K562 (cell line): ENCODE measurements at regions not wholly inside any gene's neighbourhood (a gene's known extent, or its start where the extent isn't known, plus 50 kb on each side); places are given as distances from the start of the nearest gene placed in this dataset.

Experiments used
- ATAC-seq: fragments of 200-7000 bp; cut with Tn5 transposase; 3 replicates; pipeline ENCODE4 v1.9.1; 2020; ENCODE audit warnings: moderate library complexity
- BruUV-seq: library from RNA; stranded (reverse); fragments of 400-500 nt; replicated peaks from 2 replicates; lab custom pipeline; 2021; lab: Mats Ljungman, UMichigan
- CTCF ChIA-PET: fragments of 300-600 bp; formaldehyde crosslinking; extraction: SDS; loops from one replicate; lab custom pipeline; 2021; ENCODE audit warnings: low intra/inter-chr PET ratio; lab: Yijun Ruan, JAX
- POLR2A ChIA-PET: fragments of 300-600, 350-650 bp; sonication (Branson Sonifier 250); formaldehyde crosslinking; extraction: SDS; loops from one replicate; lab custom pipeline; 2021; ENCODE audit warnings: antibody characterized with exemption, inconsistent platforms; lab: Yijun Ruan, JAX
- DNase-seq, 4 experiments: peaks; one replicate each; pipeline versions ENCODE4 v3.0.0 to v3.0.0-alpha.2; 2011 to 2018; ENCODE audit warnings: low spot score in 3 of 4, mixed read lengths in 3 of 4; ENCODE audit errors: extremely low read depth in 1 of 4
- FAIRE-seq: peaks from 2 replicates; lab custom pipeline; 2011; peaks lifted over from hg19 to GRCh38; lab: Jason Lieb, UNC
- H2AFZ ChIP-seq: 2 replicates; pipeline ENCODE4 v1.6.0; 2011; ENCODE audit warnings: low read depth, low read length, control low read depth, inconsistent platforms
- H3K27ac ChIP-seq: fragments of 200-600 bp; 3 replicates; pipeline ENCODE4 v1.8.0; 2011; ENCODE audit warnings: low read depth, mild to moderate bottlenecking, control low read depth, inconsistent platforms, low read length, moderate library complexity, mixed read lengths; ENCODE audit errors: extremely low read depth
- H3K27me3 ChIP-seq, 2 experiments: fragments of 300-600 bp in 1 of 2; 2 replicates in 1 of 2; 3 replicates in 1 of 2; pipeline versions ENCODE4 v1.6.0 to v1.8.0; 2011; ENCODE audit warnings: inconsistent platforms in 2 of 2, low read length in 2 of 2, mild to moderate bottlenecking in 1 of 2, mixed read lengths in 1 of 2, moderate library complexity in 1 of 2; ENCODE audit not compliant: control insufficient read depth in 2 of 2, insufficient read depth in 2 of 2
- H3K36me3 ChIP-seq: fragments of 300-600 bp; 3 replicates; pipeline ENCODE4 v1.8.0; 2011; ENCODE audit warnings: mild to moderate bottlenecking, low read length, inconsistent platforms; ENCODE audit not compliant: control insufficient read depth, insufficient read depth
- H3K4me1 ChIP-seq, 2 experiments: fragments of 200-600 bp in 1 of 2; replicated peaks in 1 of 2; 2 replicates in 1 of 2; 3 replicates in 1 of 2; pipeline versions ENCODE4 v1.5.1 to v1.8.0; 2011; ENCODE audit warnings: inconsistent platforms in 2 of 2, low read length in 2 of 2, mild to moderate bottlenecking in 1 of 2, mixed read lengths in 1 of 2, moderate library complexity in 1 of 2; ENCODE audit not compliant: control insufficient read depth in 2 of 2, insufficient read depth in 2 of 2
- H3K4me2 ChIP-seq: 2 replicates; pipeline ENCODE4 v1.6.1; 2011; ENCODE audit warnings: low read length, control low read depth, inconsistent platforms, mixed read lengths; ENCODE audit not compliant: insufficient read depth
- H3K4me3 ChIP-seq: fragments of 200-600 bp; sonication (generic), shearing (Covaris generic); 2 replicates; pipeline ENCODE4 v1.5.1; 2016; ENCODE audit warnings: control low read depth, inconsistent platforms
- H3K79me2 ChIP-seq: fragments of 200-600 bp; 3 replicates; pipeline ENCODE4 v1.8.0; 2011; ENCODE audit warnings: low read length, inconsistent platforms; ENCODE audit not compliant: control insufficient read depth, insufficient read depth
- H3K9ac ChIP-seq, 2 experiments: 2 replicates each; pipeline versions ENCODE4 v1.6.0 to v1.6.1; 2011; ENCODE audit warnings: low read depth in 2 of 2, low read length in 2 of 2, control low read depth in 1 of 2, inconsistent platforms in 1 of 2, mild to moderate bottlenecking in 1 of 2, mixed read lengths in 1 of 2; ENCODE audit not compliant: insufficient read depth in 1 of 2
- H3K9me1 ChIP-seq: one replicate; pipeline ENCODE4 v1.6.0; 2011; ENCODE audit warnings: inconsistent platforms, mild to moderate bottlenecking, low read length, moderate library complexity; ENCODE audit not compliant: control insufficient read depth, insufficient read depth
- H3K9me3 ChIP-seq: replicated peaks from 2 replicates; pipeline ENCODE4 v1.5.1; 2011; ENCODE audit warnings: low read depth, low read length, inconsistent platforms; ENCODE audit not compliant: control insufficient read depth, insufficient read depth
- H4K20me1 ChIP-seq: replicated peaks from 2 replicates; pipeline ENCODE4 v1.6.1; 2011; ENCODE audit warnings: low read length, inconsistent platforms, mixed read lengths; ENCODE audit not compliant: control insufficient read depth, insufficient read depth
- BACH1 ChIP-seq: fragments of 200-800 bp; sonication (Bioruptor generic); IDR thresholded peaks from 2 replicates; pipeline ENCODE4 v1.6.1; 2016; ENCODE audit warnings: missing genetic modification characterization, missing compliant biosample characterization
- BCOR ChIP-seq: fragments of 450-650 bp; IDR thresholded peaks from 2 replicates; pipeline ENCODE4 v1.6.1; 2016
- CREB1 ChIP-seq, 2 experiments: sonication (generic) in 1 of 2; formaldehyde crosslinking in 1 of 2; IDR thresholded peaks; 2 replicates each; pipeline versions ENCODE4 v1.6.1 to v1.8.0; 2012 to 2022; ENCODE audit warnings: inconsistent platforms in 1 of 2, mild to moderate bottlenecking in 1 of 2, missing genetic modification reagents in 1 of 2, moderate library complexity in 1 of 2
- CXXC5 ChIP-seq: fragments of 250-450 bp; sonication (Bioruptor Pico); IDR thresholded peaks from 2 replicates; pipeline ENCODE4 v1.8.0; 2022; ENCODE audit warnings: inconsistent platforms, mild to moderate bottlenecking, moderate library complexity
- FOXK1 ChIP-seq: sonication (generic); formaldehyde crosslinking; IDR thresholded peaks from 2 replicates; pipeline ENCODE4 v1.8.0; 2022; ENCODE audit warnings: missing genetic modification reagents, mild to moderate bottlenecking, borderline replicate concordance
- FUS ChIP-seq: fragments of 200-400 bp; formaldehyde crosslinking; optimal IDR thresholded peaks from 2 replicates; pipeline ENCODE3; 2017; ENCODE audit warnings: low read depth, low read length
- GATA2 ChIP-seq: sonication (generic); formaldehyde crosslinking; IDR thresholded peaks from 2 replicates; pipeline ENCODE4 v1.4.0; 2020; ENCODE audit warnings: mild to moderate bottlenecking, missing genetic modification reagents
- NR0B1 ChIP-seq: fragments of 450-650 bp; IDR thresholded peaks from one replicate; pipeline ENCODE4 v1.6.1; 2018; ENCODE audit warnings: mild to moderate bottlenecking, moderate library complexity; ENCODE audit not compliant: partially characterized antibody
- POLR2AphosphoS5 ChIP-seq: IDR thresholded peaks from 2 replicates; pipeline ENCODE4 v1.6.1; 2011; ENCODE audit warnings: mild to moderate bottlenecking, low read depth, low read length, moderate library complexity; ENCODE audit not compliant: control insufficient read depth, insufficient read depth
- SIN3A ChIP-seq, 2 experiments: fragments of 150-350 bp in 1 of 2; IDR thresholded peaks; 2 replicates each; pipeline ENCODE4 v1.6.1; 2011 to 2016; ENCODE audit warnings: borderline replicate concordance in 2 of 2, low read depth in 2 of 2, low read length in 2 of 2, mild to moderate bottlenecking in 2 of 2, moderate library complexity in 2 of 2; ENCODE audit not compliant: control insufficient read depth in 1 of 2
- SMARCE1 ChIP-seq: fragments of 450-650 bp; IDR thresholded peaks from 2 replicates; pipeline ENCODE4 v1.7.1; 2016; ENCODE audit warnings: mild to moderate bottlenecking
- SRF ChIP-seq, 2 experiments: fragments of 250-450, 450-650 bp in 1 of 2; sonication (Bioruptor Pico) in 1 of 2; sonication (generic) in 1 of 2; formaldehyde crosslinking; IDR thresholded peaks; 2 replicates each; pipeline versions ENCODE4 v1.5.0 to v1.5.1; 2020 to 2022; ENCODE audit warnings: mild to moderate bottlenecking in 1 of 2, missing genetic modification reagents in 1 of 2
- TCF7 ChIP-seq: sonication (generic); IDR thresholded peaks from 2 replicates; pipeline ENCODE4 v1.6.1; 2016; ENCODE audit warnings: antibody characterized with exemption, borderline replicate concordance
- ZBTB49 ChIP-seq: sonication (generic); formaldehyde crosslinking; IDR thresholded peaks from 2 replicates; pipeline ENCODE4 v1.8.0; 2022; ENCODE audit warnings: missing genetic modification reagents, mild to moderate bottlenecking, borderline replicate concordance
- ZC3H11A ChIP-seq: IDR thresholded peaks from 2 replicates; pipeline ENCODE4 v1.6.1; 2012; ENCODE audit warnings: low read depth, low read length, improper control_type of control experiment
- ZC3H4 ChIP-seq: sonication (generic); formaldehyde crosslinking; IDR thresholded peaks from 2 replicates; pipeline ENCODE4 v1.9.0; 2021; ENCODE audit warnings: missing genetic modification reagents, borderline replicate concordance
- ZNF324 ChIP-seq: fragments of 250-450 bp; sonication (Bioruptor Pico); IDR thresholded peaks from 2 replicates; pipeline ENCODE4 v1.4.0; 2020; ENCODE audit warnings: mild to moderate bottlenecking
- ZNF561 ChIP-seq: fragments of 450-650 bp; formaldehyde crosslinking; conservative IDR thresholded peaks from 2 replicates; pipeline ENCODE4 v1.4.0; 2020; ENCODE audit warnings: mild to moderate bottlenecking, moderate library complexity
- ZNF639 ChIP-seq, 2 experiments: fragments of 200-800 bp in 1 of 2; sonication (Bioruptor generic) in 1 of 2; sonication (generic) in 1 of 2; formaldehyde crosslinking in 1 of 2; IDR thresholded peaks in 1 of 2; conservative IDR thresholded peaks in 1 of 2; 2 replicates each; pipeline versions ENCODE4 v1.5.0 to v1.6.1; 2016 to 2020; ENCODE audit warnings: missing compliant biosample characterization in 1 of 2, missing genetic modification characterization in 1 of 2, missing genetic modification reagents in 1 of 2
- WGBS: fragments of 100-300 bp; shearing (Covaris generic); methylation state at CpG from one replicate; pipeline ENCODE4 v1.1.6; 2016; ENCODE audit warnings: low coverage, mixed read lengths; ENCODE audit not compliant: insufficient coverage; ENCODE audit errors: missing lambda C conversion rate; 5-methylcytosine and 5-hydroxymethylcytosine counted together
- in situ Hi-C: fragments of 300-500 bp; cut with MboI; formaldehyde crosslinking; loops from 4 replicates; pipeline ENCODE4 v1.15.0; 2018; ENCODE audit warnings: inconsistent platforms, mixed read lengths
- intact Hi-C: fragments of 100-400 bp; cut with micrococcal nuclease; formaldehyde crosslinking; loops from 2 replicates; pipeline ENCODE4 v1.14.2; 2022

GRCh38 chr3:147222291-147222690 lies 184.1 kb downstream of the ZIC4 start:
- ATAC-seq (no peak), DNase-seq (no peak), FAIRE-seq (no peak)
- Histone ChIP-seq H3K4me3 (no peak overlapping the region), H3K36me3 (no peaks in the 10 kb centered on the region), H3K9me3 (no peaks in the 10 kb centered on the region), H2AFZ (no peak overlapping the region), H3K27ac (no peak overlapping the region), H3K4me1 (no peaks in the 10 kb centered on the region), H3K79me2 (no peaks in the 10 kb centered on the region), H3K9me1 (no peaks in the 10 kb centered on the region), H4K20me1 (no peaks in the 10 kb centered on the region), H3K27me3 (no peaks in the 10 kb centered on the region), H3K9ac (no peak overlapping the region), H3K4me2 (no peak overlapping the region)
- 6% methylated on average over 1 of the region's 1 CpG for WGBS
- in situ Hi-C loops (no loop called here), intact Hi-C loops (no loop called here)
- BruUV-seq: no TSS peak
- CTCF ChIA-PET: no interaction called here
- POLR2A ChIA-PET: interaction anchor here (0.6 kb wide), 1 partner anchor 1244 kb away, joined by 4 read pairs; no protein-coding TSS in a partner anchor
- TF ChIP-seq FOXK1 (CRISPR knock-in tag) (no peak), ZNF639 (CRISPR knock-in tag; conservative IDR thresholded peaks at IDR 0.05 in 1 of 2, IDR thresholded peaks at IDR 0.05 in 1 of 2) (no peak), ZC3H11A (no peak), TCF7 (no peak), ZC3H4 (no peak), BACH1 (no peak), CXXC5 (CRISPR knock-in tag) (no peak), GATA2 (CRISPR knock-in tag) (no peak), NR0B1 (no peak), CREB1 (IDR thresholded peaks at IDR 0.05) (no peak), CREB1 (CRISPR knock-in tag; IDR thresholded peaks at IDR 0.05) (no peak), SRF (CRISPR knock-in tag; IDR thresholded peaks at IDR 0.05) (no peak), ZNF561 (CRISPR knock-in tag) (no peak), SMARCE1 (no peak), ZNF324 (CRISPR knock-in tag) (no peak), ZBTB49 (CRISPR knock-in tag) (no peak), POLR2AphosphoS5 (no peak), SIN3A (IDR thresholded peaks at IDR 0.05; ENCODE audit: borderline replicate concordance in 2 of 2, control insufficient read depth in 1 of 2, low read depth in 2 of 2, low read length in 2 of 2) (no peak), BCOR (no peak), FUS (no peak)
